Mucosa of descending colon (tissue), 3 donors: ENCODE measurements at regions not wholly inside any gene's neighbourhood (a gene's known extent, or its start where the extent isn't known, plus 50 kb on each side); places are given as distances from the start of the nearest gene placed in this dataset.

ENCODE experiments used
- ATAC-seq: fragments of 200-7000 bp; cut with Tn5 transposase; one replicate; pipeline ENCODE4 v1.9.1; 2020; ENCODE audit warnings: mild to moderate bottlenecking, moderate library complexity
- DNase-seq, 3 donors: peaks; one replicate each; pipeline ENCODE4 v3.0.0-alpha.2; 2020
- H3K36me3 ChIP-seq: fragments of 200-600 bp; one replicate; pipeline ENCODE4 v1.8.0; 2021; ENCODE audit warnings: low read depth, mild to moderate bottlenecking
- H3K4me1 ChIP-seq: fragments of 200-600 bp; one replicate; pipeline ENCODE4 v1.8.0; 2021; ENCODE audit warnings: low read depth, mild to moderate bottlenecking
- H3K4me3 ChIP-seq: fragments of 200-600 bp; one replicate; pipeline ENCODE4 v1.8.0; 2021; ENCODE audit warnings: mild to moderate bottlenecking
- H3K9me3 ChIP-seq: fragments of 200-600 bp; one replicate; pipeline ENCODE4 v1.8.0; 2021; ENCODE audit warnings: mild to moderate bottlenecking
- intact Hi-C, 2 donors: fragments of 100-400 bp; cut with DNase I in 1 of 2; cut with micrococcal nuclease in 1 of 2; formaldehyde crosslinking; loops; one replicate each; pipeline versions ENCODE4 v1.11.0 to v1.11.1; 2022; cut with DNase I, micrococcal nuclease
- TF ChIP-seq, protein P1 (sequence below): fragments of 200-600 bp; IDR thresholded peaks from one replicate; pipeline ENCODE4 v1.8.0; 2022; ENCODE audit warnings: antibody characterized with exemption, mild to moderate bottlenecking
- donor health status: DM: no; HTN: no; CAD: no; lungs with moderate emphysema.
- donor health status: DM: no; HTN: no; CAD: no.
- donor health status: DM: no; HTN: yes; CAD: no.

DNA sequence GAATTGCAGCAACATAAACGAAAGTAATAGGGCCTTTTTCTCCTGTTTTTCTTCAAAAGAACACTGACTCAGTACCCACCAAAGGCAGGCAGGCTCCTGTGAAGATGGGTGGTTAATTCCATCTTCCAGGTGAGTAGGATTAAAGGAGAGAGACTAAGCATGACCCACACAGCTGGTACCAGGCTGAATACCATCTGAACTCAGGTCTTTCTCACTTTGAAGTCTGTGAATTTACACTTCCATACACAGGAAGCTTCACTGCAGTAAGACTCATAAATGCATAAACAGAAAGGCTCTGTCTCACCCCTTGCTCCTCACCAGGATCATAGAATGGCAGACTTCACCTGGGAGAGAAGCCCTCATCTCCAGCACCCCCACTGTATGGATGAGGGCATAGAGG lies 194.6 kb downstream of the KLF12 start:
- DNase-seq = no peak
- intact Hi-C loops = no loop called here

DNA sequence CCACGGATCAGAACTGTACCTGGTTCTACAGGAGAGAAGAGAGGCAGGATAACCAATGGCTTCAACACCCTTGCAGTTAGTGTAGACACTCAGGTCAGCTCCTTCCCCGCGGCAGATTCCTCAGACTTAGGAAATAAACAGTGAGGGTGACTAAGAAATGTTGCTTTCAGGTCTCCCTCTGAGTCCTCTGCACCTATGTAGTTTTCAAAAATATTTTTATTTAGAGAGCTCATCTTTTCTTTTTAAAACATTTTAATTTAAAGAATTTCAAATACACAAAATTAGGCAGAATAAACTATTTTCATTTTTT lies 195.2 kb downstream of the KLF12 start:
- intact Hi-C loops = no loop called here
- ATAC-seq (no peak), DNase-seq (no peak)
- TF ChIP-seq, protein P1, sequence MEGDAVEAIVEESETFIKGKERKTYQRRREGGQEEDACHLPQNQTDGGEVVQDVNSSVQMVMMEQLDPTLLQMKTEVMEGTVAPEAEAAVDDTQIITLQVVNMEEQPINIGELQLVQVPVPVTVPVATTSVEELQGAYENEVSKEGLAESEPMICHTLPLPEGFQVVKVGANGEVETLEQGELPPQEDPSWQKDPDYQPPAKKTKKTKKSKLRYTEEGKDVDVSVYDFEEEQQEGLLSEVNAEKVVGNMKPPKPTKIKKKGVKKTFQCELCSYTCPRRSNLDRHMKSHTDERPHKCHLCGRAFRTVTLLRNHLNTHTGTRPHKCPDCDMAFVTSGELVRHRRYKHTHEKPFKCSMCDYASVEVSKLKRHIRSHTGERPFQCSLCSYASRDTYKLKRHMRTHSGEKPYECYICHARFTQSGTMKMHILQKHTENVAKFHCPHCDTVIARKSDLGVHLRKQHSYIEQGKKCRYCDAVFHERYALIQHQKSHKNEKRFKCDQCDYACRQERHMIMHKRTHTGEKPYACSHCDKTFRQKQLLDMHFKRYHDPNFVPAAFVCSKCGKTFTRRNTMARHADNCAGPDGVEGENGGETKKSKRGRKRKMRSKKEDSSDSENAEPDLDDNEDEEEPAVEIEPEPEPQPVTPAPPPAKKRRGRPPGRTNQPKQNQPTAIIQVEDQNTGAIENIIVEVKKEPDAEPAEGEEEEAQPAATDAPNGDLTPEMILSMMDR = no peak
- no peaks in the 10 kb centered on the region for H3K4me1 ChIP-seq
- H3K4me3 ChIP-seq = no peak overlapping the region
- no peaks in the 10 kb centered on the region for H3K9me3 ChIP-seq
- no peaks in the 10 kb centered on the region for H3K36me3 ChIP-seq

More for the DNA sequence above, 194.6 kb downstream of the KLF12 start:
- H3K4me3 ChIP-seq = no peak overlapping the region
- no peak for ATAC-seq
- H3K9me3 ChIP-seq = no peaks in the 10 kb centered on the region
- H3K4me1 ChIP-seq = no peaks in the 10 kb centered on the region
- H3K36me3 ChIP-seq = no peaks in the 10 kb centered on the region
- TF ChIP-seq, protein P1 = no peak

DNA sequence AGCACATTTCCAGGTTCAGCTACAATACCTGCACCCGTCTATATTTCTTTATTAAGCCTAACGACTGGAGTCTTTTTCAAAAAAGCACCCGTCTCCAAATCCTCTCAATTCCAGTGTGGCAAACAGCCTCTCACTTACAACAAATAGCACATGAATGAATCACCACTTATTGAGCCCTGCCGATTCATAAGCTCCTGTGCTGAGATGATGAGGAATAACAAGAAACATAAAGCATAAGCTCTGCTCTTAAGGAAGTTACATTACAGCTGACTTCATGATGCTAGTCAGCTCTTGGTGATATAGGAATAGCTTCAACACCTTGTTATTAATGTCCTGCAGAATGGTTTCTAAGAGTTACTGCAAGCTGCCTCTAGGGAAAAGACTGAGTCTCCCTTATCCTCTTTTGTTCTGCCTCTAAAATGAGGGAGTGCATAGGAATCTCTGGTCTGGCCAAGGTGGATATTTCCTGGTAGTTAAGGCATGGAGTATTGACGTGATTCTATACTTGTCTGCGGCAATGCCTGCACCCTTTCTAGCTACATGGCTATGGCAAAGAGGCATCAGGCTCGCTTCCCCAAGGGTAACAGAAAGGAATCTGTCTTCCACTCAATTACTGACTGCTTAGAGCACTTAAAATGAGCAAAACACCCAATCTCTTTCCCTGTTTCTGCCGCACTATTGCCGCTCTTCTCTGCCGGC lies 195.7 kb downstream of the KLF12 start:
- intact Hi-C loops = no loop called here
- Histone ChIP-seq H3K9me3 (no peaks in the 10 kb centered on the region), H3K4me3 (no peak overlapping the region), H3K4me1 (no peaks in the 10 kb centered on the region), H3K36me3 (no peaks in the 10 kb centered on the region)
- TF ChIP-seq, protein P1 = no peak
- no peak for DNase-seq
- no peak for ATAC-seq

DNA sequence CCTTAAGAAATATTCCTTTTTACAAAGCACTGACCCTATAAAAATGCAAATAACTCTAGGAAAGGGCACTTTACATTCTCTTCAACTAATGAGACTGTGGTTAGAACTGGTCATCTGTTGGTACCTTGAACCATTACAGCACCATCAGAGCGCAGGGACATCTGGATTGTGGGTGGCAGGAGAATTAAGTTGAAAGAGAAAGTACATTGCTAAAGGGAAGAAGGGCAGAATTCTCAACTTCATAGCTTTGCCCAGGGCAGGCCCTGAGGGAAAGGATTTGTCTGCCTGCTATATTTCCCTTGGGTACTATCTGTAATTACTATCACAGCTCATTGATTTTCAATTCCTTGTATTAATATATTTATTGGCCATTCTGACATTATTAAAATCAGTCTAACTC lies 196.8 kb downstream of the KLF12 start:
- no peaks in the 10 kb centered on the region for H3K9me3 ChIP-seq
- DNase-seq = no peak
- TF ChIP-seq, protein P1 = no peak
- H3K36me3 ChIP-seq = no peaks in the 10 kb centered on the region
- intact Hi-C loops = no loop called here
- H3K4me3 ChIP-seq = no peak overlapping the region
- no peak for ATAC-seq
- no peaks in the 10 kb centered on the region for H3K4me1 ChIP-seq

DNA sequence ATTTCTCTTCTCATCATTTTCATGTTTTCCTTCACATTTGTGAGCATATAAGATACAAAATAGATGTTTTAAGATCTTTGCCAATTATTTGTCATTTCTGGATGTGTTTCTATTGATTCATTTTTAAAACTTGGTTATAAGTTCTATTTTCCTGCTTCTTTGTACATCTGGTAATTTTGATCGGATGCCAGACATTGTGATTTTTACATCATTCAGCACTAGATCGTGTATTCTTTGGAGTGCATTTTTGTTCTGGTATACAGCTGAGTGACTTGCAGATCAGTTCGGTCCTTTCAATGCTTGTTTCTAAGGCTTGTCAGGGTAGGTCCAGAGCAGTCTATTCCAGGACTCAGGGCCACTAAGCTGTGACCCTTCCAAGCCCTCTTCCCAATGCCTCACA lies 198.2 kb downstream of the KLF12 start:
- ATAC-seq = no peak
- no peak for DNase-seq
- no peak overlapping the region for H3K4me3 ChIP-seq
- no peaks in the 10 kb centered on the region for H3K4me1 ChIP-seq
- TF ChIP-seq, protein P1 = no peak
- no peaks in the 10 kb centered on the region for H3K36me3 ChIP-seq
- intact Hi-C loops = no loop called here
- no peaks in the 10 kb centered on the region for H3K9me3 ChIP-seq

DNA sequence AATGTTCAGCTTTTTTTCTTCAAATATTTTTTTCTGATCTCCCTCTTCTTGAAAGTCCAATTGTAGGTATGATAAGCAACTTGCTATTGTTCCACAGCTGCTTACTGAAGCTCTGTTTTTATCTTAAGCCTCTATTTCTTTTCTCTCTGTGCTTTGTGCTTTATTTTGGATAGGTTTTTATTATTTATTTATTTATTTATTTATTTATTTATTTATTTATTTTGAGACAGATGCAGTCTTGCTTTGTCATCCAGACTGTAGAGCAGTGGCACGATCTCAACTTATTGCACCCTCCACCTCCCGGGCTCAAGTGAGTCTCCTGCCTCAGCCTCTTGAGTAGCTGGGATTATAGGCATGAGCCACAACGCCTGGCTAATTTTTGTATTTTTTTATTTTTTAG lies 199.4 kb downstream of the KLF12 start:
- intact Hi-C loops = no loop called here
- no peaks in the 10 kb centered on the region for H3K36me3 ChIP-seq
- no peak for DNase-seq
- TF ChIP-seq, protein P1 = no peak
- H3K9me3 ChIP-seq = no peaks in the 10 kb centered on the region
- no peaks in the 10 kb centered on the region for H3K4me1 ChIP-seq
- ATAC-seq = no peak
- no peak overlapping the region for H3K4me3 ChIP-seq
